SU-DHL-6 (cell line): ENCODE measurements at regions not wholly inside any gene's neighbourhood (a gene's known extent, or its start where the extent isn't known, plus 50 kb on each side); places are given as distances from the start of the nearest gene placed in this dataset.

Source experiments
- H2AFZ ChIP-seq: fragments of 200-600 bp; sonication (generic); 2 replicates; pipeline ENCODE4 v1.6.1; 2014; ENCODE audit warnings: low read depth, mild to moderate bottlenecking, moderate library complexity, mixed read lengths, antibody characterized with exemption, low read length; ENCODE audit not compliant: severe bottlenecking
- H3F3A ChIP-seq: fragments of 200-600 bp; shearing (Covaris generic); 2 replicates; pipeline ENCODE4 v1.6.0; 2016; ENCODE audit warnings: antibody characterized with exemption, mild to moderate bottlenecking; ENCODE audit not compliant: insufficient read depth
- H3K27ac ChIP-seq: fragments of 200-600 bp; sonication (generic); 2 replicates; pipeline ENCODE4 v1.5.1; 2016; ENCODE audit warnings: low read depth, mild to moderate bottlenecking, low read length, moderate library complexity, mixed read lengths
- H3K27me3 ChIP-seq: fragments of 200-600 bp; sonication (generic), shearing (Covaris generic); 2 replicates; pipeline ENCODE4 v1.6.0; 2014; ENCODE audit warnings: mild to moderate bottlenecking, low read length
- H3K36me3 ChIP-seq: fragments of 200-600 bp; sonication (generic); 2 replicates; pipeline ENCODE4 v1.6.1; 2014; ENCODE audit warnings: mild to moderate bottlenecking, low read length, mixed read lengths
- H3K4me2 ChIP-seq: fragments of 300-600, 200-600 bp; shearing (Covaris generic), sonication (generic); 2 replicates; pipeline ENCODE4 v1.6.0; 2014; ENCODE audit warnings: low read length, low read depth, mild to moderate bottlenecking; ENCODE audit not compliant: poor library complexity, severe bottlenecking
- H3K4me3 ChIP-seq: fragments of 200-600 bp; sonication (generic); 2 replicates; pipeline ENCODE4 v1.5.1; 2014; ENCODE audit warnings: antibody characterized with exemption, low read length, mild to moderate bottlenecking, mixed read lengths; ENCODE audit not compliant: insufficient read depth, poor library complexity, severe bottlenecking
- H3K79me2 ChIP-seq: fragments of 200-600 bp; sonication (generic); 2 replicates; pipeline ENCODE4 v1.6.1; 2014; ENCODE audit warnings: mild to moderate bottlenecking, low read length, moderate library complexity; ENCODE audit not compliant: insufficient read depth
- H3K9ac ChIP-seq: fragments of 200-600 bp; sonication (generic); 2 replicates; pipeline ENCODE4 v1.7.0; 2014; ENCODE audit warnings: mild to moderate bottlenecking, low read length
- H3K9me2 ChIP-seq: fragments of 200-600 bp; sonication (generic); replicated peaks from 2 replicates; pipeline ENCODE4 v1.6.1; 2014; ENCODE audit warnings: low read length; ENCODE audit not compliant: insufficient read depth
- H3K9me3 ChIP-seq: fragments of 200-600 bp; sonication (generic); 2 replicates; pipeline ENCODE4 v1.6.1; 2014; ENCODE audit warnings: low read length, mixed read lengths; ENCODE audit not compliant: insufficient read depth
- H4K20me1 ChIP-seq: fragments of 200-600 bp; sonication (generic); 2 replicates; pipeline ENCODE4 v1.6.1; 2014; ENCODE audit warnings: low read depth, mild to moderate bottlenecking, antibody characterized with exemption, low read length, moderate library complexity, mixed read lengths
- CTCF ChIP-seq: fragments of 200-600 bp; sonication (generic); IDR thresholded peaks from one replicate; pipeline ENCODE4 v1.5.1; 2017; ENCODE audit warnings: antibody characterized with exemption, mild to moderate bottlenecking, low read length, moderate library complexity; ENCODE audit not compliant: insufficient read depth, poor library complexity, severe bottlenecking
- EZH2phosphoT487 ChIP-seq: fragments of 200-600 bp; sonication (generic), shearing (Covaris generic); conservative IDR thresholded peaks from 2 replicates; pipeline ENCODE4 v1.6.1; 2018; ENCODE audit warnings: mild to moderate bottlenecking, antibody characterized with exemption, low read length, moderate library complexity, mixed read lengths

DNA sequence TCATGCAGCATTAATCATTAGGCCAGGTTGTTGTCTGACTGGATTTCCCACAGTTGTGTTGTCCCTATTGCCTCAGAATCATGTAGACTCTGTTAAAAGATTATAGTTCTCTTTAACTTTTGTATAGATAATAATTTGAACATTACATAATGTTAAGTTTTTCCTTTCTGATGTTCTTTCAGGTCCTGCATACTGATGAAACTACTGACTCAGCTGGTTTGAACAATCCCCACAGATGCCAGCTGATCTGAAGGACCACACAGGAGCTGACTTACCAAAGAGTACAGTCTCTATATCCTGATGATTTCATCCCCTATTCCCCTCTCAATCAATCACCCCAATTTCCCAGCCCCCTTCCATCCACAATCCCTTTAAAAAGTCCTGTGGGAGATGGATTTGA, 341.2 kb upstream of the MGAT4C start:
- no peak overlapping the region for H2AFZ ChIP-seq

GRCh38 chr12:86590296-86590695, 334.1 kb upstream of the MGAT4C start:
- H3K27me3 ChIP-seq: no peaks in the 10 kb centered on the region
- H3K27ac ChIP-seq: no peak overlapping the region
- TF ChIP-seq CTCF (no peak), EZH2phosphoT487 (no peak)
- H3K79me2 ChIP-seq: no peaks in the 10 kb centered on the region
- H3K36me3 ChIP-seq: no peaks in the 10 kb centered on the region
- H3F3A ChIP-seq: no peaks in the 10 kb centered on the region
- no peaks in the 10 kb centered on the region for H3K9me3 ChIP-seq
- no peaks in the 10 kb centered on the region for H3K9me2 ChIP-seq
- H3K4me2 ChIP-seq: no peak overlapping the region
- H3K9ac ChIP-seq: no peak overlapping the region
- no peaks in the 10 kb centered on the region for H4K20me1 ChIP-seq
- no peak overlapping the region for H2AFZ ChIP-seq
- H3K4me3 ChIP-seq: no peak overlapping the region

More for the DNA sequence above, 341.2 kb upstream of the MGAT4C start:
- no peak overlapping the region for H3K4me2 ChIP-seq
- no peaks in the 10 kb centered on the region for H3K36me3 ChIP-seq
- no peak overlapping the region for H3K27ac ChIP-seq
- no peak overlapping the region for H3K9ac ChIP-seq
- H3K27me3 ChIP-seq: no peaks in the 10 kb centered on the region
- no peaks in the 10 kb centered on the region for H3K9me2 ChIP-seq
- TF ChIP-seq CTCF (no peak), EZH2phosphoT487 (no peak)
- no peaks in the 10 kb centered on the region for H3F3A ChIP-seq
- no peaks in the 10 kb centered on the region for H3K79me2 ChIP-seq
- no peaks in the 10 kb centered on the region for H4K20me1 ChIP-seq
- H3K9me3 ChIP-seq: no peaks in the 10 kb centered on the region
- no peak overlapping the region for H3K4me3 ChIP-seq

DNA sequence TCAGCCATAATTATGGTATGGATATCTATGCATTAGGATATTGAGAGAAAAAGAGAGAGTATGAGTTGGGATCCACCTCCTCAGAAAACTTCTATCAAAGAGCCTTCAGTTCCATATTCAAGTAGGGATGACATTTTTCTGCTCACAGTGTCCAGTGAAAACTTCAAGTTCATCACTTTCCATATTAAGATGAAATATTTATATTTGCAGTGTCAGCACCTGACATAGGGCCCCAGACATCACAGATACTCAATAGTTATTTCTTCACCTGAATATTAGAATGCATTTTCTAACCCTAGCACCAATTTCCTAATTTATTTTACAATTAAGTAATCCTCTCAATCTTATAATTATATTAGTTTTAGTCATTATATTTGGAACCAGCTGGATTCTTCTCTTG, 318.0 kb upstream of the MGAT4C start:
- Histone ChIP-seq H2AFZ (no peak overlapping the region), H3K36me3 (no peaks in the 10 kb centered on the region), H3K4me3 (no peak overlapping the region), H3K9ac (no peak overlapping the region), H3K9me2 (no peaks in the 10 kb centered on the region), H3K9me3 (no peaks in the 10 kb centered on the region), H3F3A (no peaks in the 10 kb centered on the region), H4K20me1 (no peaks in the 10 kb centered on the region), H3K4me2 (no peak overlapping the region), H3K79me2 (no peaks in the 10 kb centered on the region), H3K27me3 (no peaks in the 10 kb centered on the region), H3K27ac (no peak overlapping the region)
- TF ChIP-seq EZH2phosphoT487 (no peak), CTCF (no peak)
